ENCODE measurements at regions not wholly inside any gene's neighbourhood (a gene's known extent, or its start where the extent isn't known, plus 50 kb on each side); places are given as distances from the start of the nearest gene placed in this dataset.

DNA sequence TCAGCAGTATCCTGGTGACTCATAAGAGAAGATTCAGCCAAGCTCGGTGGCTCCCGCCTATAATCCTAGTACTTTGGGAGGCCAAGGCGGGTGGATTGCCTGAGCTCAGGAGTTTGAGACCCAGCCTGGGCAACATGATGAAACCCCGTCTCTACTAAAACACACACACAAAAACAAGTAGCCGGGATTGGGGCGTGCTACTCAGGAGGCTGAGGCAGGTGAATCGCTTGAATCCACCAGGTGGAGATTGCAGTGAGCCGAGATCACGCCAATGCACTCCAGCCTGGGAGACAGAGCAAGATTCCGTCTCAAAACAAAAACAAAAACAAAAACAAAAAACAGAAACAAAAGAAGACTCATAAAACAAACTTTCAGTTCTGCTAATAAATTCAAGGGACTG is 551.1 kb upstream of the POT1 start:
- Histone ChIP-seq H3K36me3 (replicated peaks in 1 of 2) (no peaks in the 10 kb centered on the region), H3K4me1 (replicated peaks in 1 of 2) (no peaks in the 10 kb centered on the region), H3K27me3 (no peaks in the 10 kb centered on the region), H3K27ac (no peak overlapping the region), H3K4me3 (no peak overlapping the region), H3K9me3 (replicated peaks in 1 of 3) (peaks cover 0 to 5% (median 0%) of the 10 kb centered on the region in 3 donors)
- no peak for TF ChIP-seq CTCF (IDR thresholded peaks at IDR 0.05)
- no peak for TF ChIP-seq POLR2A (IDR thresholded peaks at IDR 0.05)
- 84 to 90% (median 86%) methylated on average over 10 of the region's 10 CpGs for WGBS, 4 donors
- intact Hi-C loops (cut with DNase I): no loop called here
- DNase-seq: no peak

GRCh38 chr7:125468855-125469174 is 539.2 kb upstream of the POT1 start:
- no peak overlapping the region for H3K27ac ChIP-seq
- H3K27me3 ChIP-seq: no peaks in the 10 kb centered on the region
- H3K9me3 ChIP-seq (replicated peaks in 1 of 3): no peaks in the 10 kb centered on the region
- 88 to 100% (median 94%) methylated on average over 5 to 16 of the region's 16 CpGs for WGBS, 4 donors
- DNase-seq: no peak
- H3K4me1 ChIP-seq (replicated peaks in 1 of 2): no peaks in the 10 kb centered on the region
- intact Hi-C loops (cut with DNase I): no loop called here
- no peaks in the 10 kb centered on the region for H3K36me3 ChIP-seq (replicated peaks in 1 of 2)
- TF ChIP-seq POLR2A (IDR thresholded peaks at IDR 0.05): no peak
- no peak for TF ChIP-seq CTCF (IDR thresholded peaks at IDR 0.05)
- H3K4me3 ChIP-seq: no peak overlapping the region

DNA sequence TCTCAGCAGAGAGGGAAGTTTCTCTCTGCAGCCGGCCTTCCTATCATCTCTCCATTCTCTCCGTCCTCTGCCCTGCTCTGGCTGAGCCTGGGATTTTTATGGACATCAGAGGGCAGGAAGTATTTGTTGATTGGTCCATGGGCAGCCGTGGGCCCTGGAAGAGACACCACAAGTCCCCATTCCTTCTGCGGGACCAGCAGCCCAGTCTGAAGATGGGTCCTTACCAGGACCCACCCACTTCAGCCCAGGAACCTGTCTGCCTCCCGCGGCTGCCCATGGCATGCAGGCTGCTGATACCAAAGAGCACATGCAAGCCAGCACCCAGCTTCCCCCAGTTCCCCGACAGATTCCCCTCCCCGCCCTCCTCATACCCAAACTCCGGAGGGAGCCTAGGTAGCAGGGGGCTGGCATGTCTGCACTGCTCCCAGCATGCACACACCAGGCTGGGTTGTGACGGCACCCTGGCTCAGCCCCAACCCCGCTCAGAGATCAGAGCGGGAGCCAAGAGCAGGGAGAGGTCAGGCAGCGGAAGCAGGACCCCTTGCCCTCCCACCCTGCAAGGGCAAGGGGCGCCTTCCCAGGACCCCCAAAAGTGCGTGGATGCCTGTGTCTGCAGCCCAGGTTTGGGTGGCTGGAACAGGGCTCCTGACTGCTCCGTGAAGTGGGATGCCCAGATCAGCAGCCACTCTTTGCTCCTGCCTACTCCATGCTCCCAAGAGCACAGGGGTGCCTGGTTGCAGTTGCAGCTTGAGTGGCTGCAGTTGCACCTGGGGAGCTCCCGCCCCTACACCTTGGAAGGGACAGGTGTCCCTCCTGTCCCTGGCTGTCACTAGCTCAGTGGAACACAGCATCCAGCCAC is 538.6 kb upstream of the POT1 start:
- intact Hi-C loops (cut with DNase I): no loop called here
- no peaks in the 10 kb centered on the region for H3K9me3 ChIP-seq (replicated peaks in 1 of 3)
- no peak for DNase-seq
- no peak overlapping the region for H3K4me3 ChIP-seq
- TF ChIP-seq POLR2A (IDR thresholded peaks at IDR 0.05) (no peak), CTCF (IDR thresholded peaks at IDR 0.05) (no peak)
- H3K27me3 ChIP-seq: no peaks in the 10 kb centered on the region
- WGBS, 4 donors: 49 to 87% (median 83%) methylated on average over 2 to 17 of the region's 17 CpGs
- H3K36me3 ChIP-seq (replicated peaks in 1 of 2): no peaks in the 10 kb centered on the region
- H3K4me1 ChIP-seq (replicated peaks in 1 of 2): no peaks in the 10 kb centered on the region
- H3K27ac ChIP-seq: no peak overlapping the region

GRCh38 chr7:125465527-125465926 is 535.9 kb upstream of the POT1 start:
- Histone ChIP-seq H3K27me3 (no peaks in the 10 kb centered on the region), H3K36me3 (replicated peaks in 1 of 2) (no peaks in the 10 kb centered on the region), H3K27ac (no peak overlapping the region), H3K9me3 (replicated peaks in 1 of 3) (no peaks in the 10 kb centered on the region), H3K4me1 (replicated peaks in 1 of 2) (no peaks in the 10 kb centered on the region), H3K4me3 (no peak overlapping the region)
- WGBS, 4 donors: 41 to 65% (median 54%) methylated on average over 3 of the region's 3 CpGs
- DNase-seq: no peak
- intact Hi-C loops (cut with DNase I): no loop called here
- TF ChIP-seq CTCF (IDR thresholded peaks at IDR 0.05) (no peak), POLR2A (IDR thresholded peaks at IDR 0.05) (no peak)

Measured in adrenal gland (tissue), 9 donors.